Fibroblast of villous mesenchyme (primary cell): ENCODE measurements at regions not wholly inside any gene's neighbourhood (a gene's known extent, or its start where the extent isn't known, plus 50 kb on each side); places are given as distances from the start of the nearest gene placed in this dataset.

Experiments
- DNase-seq: peaks from one replicate; pipeline ENCODE4 v3.0.0-alpha.2; 2010; ENCODE audit warnings: low read depth
- H3K4me3 ChIP-seq: 2 replicates; pipeline ENCODE4 v1.5.1; 2011; ENCODE audit warnings: low read depth, mild to moderate bottlenecking, low read length
- CTCF ChIP-seq: IDR thresholded peaks from 2 replicates; pipeline ENCODE4 v1.5.1; 2012; ENCODE audit warnings: low read depth, mild to moderate bottlenecking, low read length; ENCODE audit not compliant: insufficient read depth

DNA sequence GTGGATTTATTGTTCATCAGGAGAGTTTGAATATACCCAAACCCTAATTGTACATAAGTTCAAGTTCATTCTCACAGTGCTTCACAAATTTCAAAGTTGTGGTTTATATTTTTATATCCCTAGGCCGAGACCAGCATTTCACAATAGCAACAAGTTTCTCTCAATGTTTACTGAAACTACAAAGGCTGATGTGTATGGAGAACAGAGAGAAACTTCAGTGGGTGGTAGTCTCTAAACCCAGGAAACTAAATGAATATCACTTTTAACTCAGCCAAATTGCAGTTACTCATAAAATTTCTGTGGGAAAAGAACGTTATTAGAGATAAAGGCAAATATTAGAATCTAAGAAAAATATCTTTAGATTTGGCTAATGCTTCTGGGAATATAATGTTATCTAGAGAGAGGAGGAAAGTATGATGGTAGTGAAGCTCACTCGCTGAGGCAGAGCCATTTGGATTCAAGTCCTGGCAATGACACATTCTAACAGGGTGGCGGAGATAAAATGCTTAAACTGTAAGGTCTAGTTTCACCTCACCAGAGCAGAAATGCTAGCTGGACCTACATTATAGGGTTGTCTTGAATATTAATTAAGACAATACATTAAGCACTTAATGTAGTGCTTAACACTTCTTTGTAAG lies 514.8 kb downstream of the EPHA3 start:
- DNase-seq = no peak
- H3K4me3 ChIP-seq = no peak overlapping the region
- no peak for TF ChIP-seq CTCF

DNA sequence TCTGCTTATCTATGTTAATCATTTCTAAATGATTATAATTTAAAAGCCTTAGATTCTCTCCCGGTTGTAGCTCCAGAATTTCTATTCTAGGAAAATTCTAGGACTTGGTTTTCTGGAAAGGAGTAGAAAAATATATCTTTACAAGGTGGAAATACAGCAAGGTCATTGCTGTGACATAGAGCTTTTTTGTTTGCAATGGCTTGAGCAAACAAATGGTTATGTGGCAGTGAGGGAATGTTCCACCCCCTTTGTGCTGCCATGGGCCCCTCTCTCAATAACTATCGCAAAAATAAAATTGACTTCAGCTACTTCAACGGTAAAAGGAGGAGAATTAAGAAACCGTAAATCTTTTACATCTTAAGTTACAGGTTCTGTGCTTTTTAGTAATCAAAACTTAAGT lies 517.1 kb downstream of the EPHA3 start:
- TF ChIP-seq CTCF = no peak
- no peak for DNase-seq
- H3K4me3 ChIP-seq = no peak overlapping the region

DNA sequence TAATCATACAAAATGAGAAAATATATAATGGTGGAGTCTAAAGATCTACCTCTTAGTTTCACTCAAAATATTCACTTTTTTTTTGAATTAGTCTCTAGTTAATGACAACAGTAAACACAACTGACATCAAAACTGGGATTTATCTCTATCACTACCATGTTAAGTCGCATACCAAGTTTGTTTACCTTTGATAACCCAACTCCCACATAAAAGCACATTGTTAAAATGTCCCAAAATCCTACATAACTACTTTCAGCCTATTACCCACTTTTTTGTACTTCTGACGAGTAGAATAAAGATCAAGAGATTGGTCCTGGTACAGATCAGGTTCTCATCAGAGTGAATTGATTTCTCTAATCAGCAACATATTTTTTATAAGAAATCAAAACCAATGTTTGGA lies 518.5 kb downstream of the EPHA3 start:
- DNase-seq = no peak
- no peak for TF ChIP-seq CTCF
- H3K4me3 ChIP-seq = no peak overlapping the region

DNA sequence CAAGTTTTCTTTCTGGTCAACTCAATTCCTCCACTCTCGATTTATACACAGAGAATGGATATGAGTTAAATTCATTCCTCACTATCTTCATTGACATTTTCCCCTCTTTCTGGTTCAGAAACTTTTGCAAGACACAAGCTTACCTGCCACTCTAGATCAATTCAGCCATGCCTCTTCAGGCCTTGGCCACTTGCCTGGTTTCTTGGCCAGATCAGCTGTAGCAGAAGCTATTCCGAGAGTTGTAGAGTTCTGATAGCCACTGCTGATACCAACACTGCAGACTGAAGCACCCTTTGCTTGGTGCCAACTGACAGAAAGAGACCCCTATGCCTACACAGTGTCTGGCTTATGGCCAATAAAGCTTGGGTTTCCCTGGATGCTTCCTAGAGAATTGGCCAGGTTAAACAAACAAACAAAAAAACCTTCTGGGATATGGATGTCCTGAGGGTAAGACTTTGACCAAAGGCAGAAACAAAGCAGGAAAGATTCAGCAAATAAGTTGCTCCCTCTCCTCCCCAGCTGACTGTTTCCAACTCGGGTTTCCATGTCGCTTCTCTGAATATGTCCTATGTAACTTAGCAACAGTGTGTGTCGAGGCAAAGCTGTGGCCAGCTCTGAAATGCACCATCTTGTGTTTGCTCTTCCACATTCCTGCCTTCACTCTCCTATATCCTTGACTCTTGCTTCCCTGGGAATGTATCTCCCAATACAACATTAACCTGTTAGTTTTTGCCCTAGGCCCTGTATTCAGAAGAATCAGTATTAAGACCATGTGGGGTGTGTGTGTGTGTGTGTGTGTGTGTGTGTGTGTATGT lies 521.6 kb downstream of the EPHA3 start:
- DNase-seq = no peak
- TF ChIP-seq CTCF = no peak
- H3K4me3 ChIP-seq = no peak overlapping the region

DNA sequence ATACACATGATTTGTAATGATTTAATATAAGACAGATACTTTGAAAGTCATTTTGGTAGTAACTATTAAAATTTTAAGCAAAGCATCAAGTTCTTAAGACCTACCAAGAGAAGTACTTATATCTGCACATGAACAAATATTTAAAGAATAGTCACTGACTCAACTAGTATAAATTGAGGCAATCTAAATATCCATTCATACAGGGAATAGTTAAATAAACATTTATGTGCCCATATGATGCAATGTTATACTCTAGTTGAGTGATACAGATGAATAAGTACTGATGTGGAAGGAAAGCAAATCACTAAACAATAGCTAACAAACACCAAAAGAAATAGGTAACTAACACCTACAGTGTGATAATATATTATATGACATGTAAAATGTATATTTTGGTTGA lies 527.7 kb downstream of the EPHA3 start:
- no peak overlapping the region for H3K4me3 ChIP-seq
- TF ChIP-seq CTCF = no peak
- DNase-seq = no peak

DNA sequence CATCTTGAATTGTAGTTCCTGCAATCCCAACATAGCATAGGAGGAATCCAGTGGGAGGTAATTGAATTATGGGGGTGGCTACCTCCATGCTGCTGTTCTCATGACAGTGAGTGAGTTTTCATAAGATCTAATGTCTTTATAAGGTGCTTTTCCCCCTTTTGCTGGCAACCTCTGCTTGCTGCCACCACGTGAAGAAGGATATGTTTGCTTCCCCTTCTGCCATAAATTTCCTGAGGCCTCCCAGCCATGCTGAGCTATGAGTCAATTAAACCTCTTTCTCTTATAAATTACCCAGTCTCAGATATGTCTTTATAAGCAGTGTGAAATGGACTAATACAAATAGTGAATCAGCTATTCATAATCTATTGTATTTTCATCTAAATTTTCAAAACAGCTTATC lies 537.3 kb downstream of the EPHA3 start:
- H3K4me3 ChIP-seq = no peak overlapping the region
- no peak for DNase-seq
- TF ChIP-seq CTCF = no peak

- no peak for TF ChIP-seq CTCF
- DNase-seq = no peak
- H3K4me3 ChIP-seq = no peak overlapping the region
These were observed 542.0 kb downstream of the EPHA3 start for GRCh38 chr3:89649431-89649830.
